ENCODE measurements at regions not wholly inside any gene's neighbourhood (a gene's known extent, or its start where the extent isn't known, plus 50 kb on each side); places are given as distances from the start of the nearest gene placed in this dataset.

- no peak overlapping the region for H3K4me2 ChIP-seq
- no peak for TF ChIP-seq CTCF (conservative IDR thresholded peaks at IDR 0.05; ENCODE audit: low read depth, low read length)
Measured at GRCh38 chr14:101001311-101002069, 98.0 kb upstream of the RTL1 start.

GRCh38 chr14:101002738-101003137, 99.2 kb upstream of the RTL1 start:
- no peaks in the 10 kb centered on the region for H3K79me2 ChIP-seq (ENCODE audit: insufficient read depth, low read depth)
- H4K20me1 ChIP-seq (ENCODE audit: insufficient read depth) = no peaks in the 10 kb centered on the region
- H3K4me3 ChIP-seq (IDR thresholded peaks at IDR 0.05; ENCODE audit: insufficient read depth, low read depth, low read length) = no peak overlapping the region
- H3K27me3 ChIP-seq (ENCODE audit: insufficient read depth, low read depth) = no peaks in the 10 kb centered on the region
- H3K36me3 ChIP-seq (ENCODE audit: insufficient read depth) = no peaks in the 10 kb centered on the region
- H2AFZ ChIP-seq (ENCODE audit: low read depth) = no peak overlapping the region
- no peak overlapping the region for H3K9ac ChIP-seq
- no peak overlapping the region for H3K4me2 ChIP-seq
- peaks cover 29% of the 10 kb centered on the region for H3K4me1 ChIP-seq (ENCODE audit: low read depth, poor library complexity, severe bottlenecking)
- TF ChIP-seq CTCF (conservative IDR thresholded peaks at IDR 0.05; ENCODE audit: low read depth, low read length) = no peak
- H3K27ac ChIP-seq = no peak overlapping the region

More at GRCh38 chr14:101001311-101002069, 98.0 kb upstream of the RTL1 start:
- Histone ChIP-seq H3K27ac (no peak overlapping the region), H2AFZ (ENCODE audit: low read depth) (no peak overlapping the region), H3K36me3 (ENCODE audit: insufficient read depth) (no peaks in the 10 kb centered on the region), H3K4me3 (IDR thresholded peaks at IDR 0.05; ENCODE audit: insufficient read depth, low read depth, low read length) (no peak overlapping the region), H3K9ac (no peak overlapping the region), H3K27me3 (ENCODE audit: insufficient read depth, low read depth) (no peaks in the 10 kb centered on the region), H3K4me1 (ENCODE audit: low read depth, poor library complexity, severe bottlenecking) (peaks cover 27% of the 10 kb centered on the region), H3K79me2 (ENCODE audit: insufficient read depth, low read depth) (no peaks in the 10 kb centered on the region), H4K20me1 (ENCODE audit: insufficient read depth) (no peaks in the 10 kb centered on the region)

- H3K27ac ChIP-seq = no peak overlapping the region
- H4K20me1 ChIP-seq (ENCODE audit: insufficient read depth) = no peaks in the 10 kb centered on the region
- H3K36me3 ChIP-seq (ENCODE audit: insufficient read depth) = no peaks in the 10 kb centered on the region
- TF ChIP-seq CTCF (conservative IDR thresholded peaks at IDR 0.05; ENCODE audit: low read depth, low read length) = no peak
- no peak overlapping the region for H3K9ac ChIP-seq
- H3K4me1 ChIP-seq (ENCODE audit: low read depth, poor library complexity, severe bottlenecking) = peaks cover 29% of the 10 kb centered on the region
- H3K4me2 ChIP-seq = peak overlapping the region; percentile 93; the same call in 1 of the 2 replicates
- no peak overlapping the region for H3K4me3 ChIP-seq (IDR thresholded peaks at IDR 0.05; ENCODE audit: insufficient read depth, low read depth, low read length)
- H3K27me3 ChIP-seq (ENCODE audit: insufficient read depth, low read depth) = no peaks in the 10 kb centered on the region
- H3K79me2 ChIP-seq (ENCODE audit: insufficient read depth, low read depth) = no peaks in the 10 kb centered on the region
- H2AFZ ChIP-seq (ENCODE audit: low read depth) = no peak overlapping the region
Measured at GRCh38 chr14:101004176-101004575, 100.7 kb upstream of the RTL1 start.

- TF ChIP-seq CTCF (conservative IDR thresholded peaks at IDR 0.05; ENCODE audit: low read depth, low read length) = no peak
- H2AFZ ChIP-seq (ENCODE audit: low read depth) = peak overlapping the region; percentile 17; the same call in 1 of the 2 replicates
- peak overlapping the region; percentile 93 for H3K4me2 ChIP-seq
- H3K36me3 ChIP-seq (ENCODE audit: insufficient read depth) = no peaks in the 10 kb centered on the region
- H3K79me2 ChIP-seq (ENCODE audit: insufficient read depth, low read depth) = no peaks in the 10 kb centered on the region
- H3K4me3 ChIP-seq (IDR thresholded peaks at IDR 0.05; ENCODE audit: insufficient read depth, low read depth, low read length) = no peak overlapping the region
- no peak overlapping the region for H3K9ac ChIP-seq
- peak overlapping the region; percentile 13; the same call in 1 of the 2 replicates for H3K27ac ChIP-seq
- no peaks in the 10 kb centered on the region for H3K27me3 ChIP-seq (ENCODE audit: insufficient read depth, low read depth)
- no peaks in the 10 kb centered on the region for H4K20me1 ChIP-seq (ENCODE audit: insufficient read depth)
- peaks cover 29% of the 10 kb centered on the region for H3K4me1 ChIP-seq (ENCODE audit: low read depth, poor library complexity, severe bottlenecking)
Measured at GRCh38 chr14:101004954-101005353, 101.4 kb upstream of the RTL1 start.
